ENCODE measurements at regions not wholly inside any gene's neighbourhood (a gene's known extent, or its start where the extent isn't known, plus 50 kb on each side); places are given as distances from the start of the nearest gene placed in this dataset.
A peak's percentile ranks its signal among the peaks of the same experiment; 100 is the strongest.
"Not testable (repeated sequence)": the region's sequence is repeated elsewhere in the genome, so short reads cannot be mapped to it uniquely, and the experiment has no call there.

DNA sequence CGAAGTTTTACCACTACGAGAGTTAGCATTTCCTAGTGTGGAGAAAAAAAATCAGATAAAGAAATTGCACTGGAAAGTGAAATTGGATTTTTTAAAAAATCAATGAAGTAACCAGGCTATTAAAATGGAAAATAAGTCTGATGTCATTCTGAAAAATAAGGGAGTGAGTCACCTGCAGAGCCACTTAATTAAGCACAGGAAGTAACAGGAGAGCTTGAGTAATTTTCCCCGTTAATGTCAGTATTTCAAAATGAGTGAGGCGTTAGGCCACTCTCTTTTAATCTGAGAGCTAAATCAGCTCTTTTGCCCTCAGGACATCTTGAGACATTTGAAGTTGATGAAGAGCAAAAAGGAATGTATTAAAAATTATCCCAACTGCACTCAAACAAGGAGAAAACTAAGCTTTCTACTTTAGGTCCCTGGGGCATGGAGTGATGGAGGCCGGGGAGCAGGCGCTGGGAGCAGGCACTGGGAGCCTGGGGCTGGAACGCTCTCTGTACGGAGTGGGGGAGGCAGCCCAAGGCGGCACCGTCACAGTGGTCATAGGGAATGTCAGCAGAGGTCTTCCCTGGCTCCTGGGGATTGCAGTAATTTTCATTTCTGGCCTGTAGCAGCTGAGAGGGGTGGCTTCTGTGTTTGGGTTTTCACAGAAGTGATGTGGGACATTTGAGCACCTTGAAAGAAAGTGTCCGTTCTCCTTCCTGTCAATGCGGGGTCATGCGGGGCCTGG is 194.6 kb downstream of the BCL2L11 start:
- not testable (repeated sequence) for DNase-seq (ENCODE audit: low read depth in 2 of 3, low spot score in 2 of 3)

DNA sequence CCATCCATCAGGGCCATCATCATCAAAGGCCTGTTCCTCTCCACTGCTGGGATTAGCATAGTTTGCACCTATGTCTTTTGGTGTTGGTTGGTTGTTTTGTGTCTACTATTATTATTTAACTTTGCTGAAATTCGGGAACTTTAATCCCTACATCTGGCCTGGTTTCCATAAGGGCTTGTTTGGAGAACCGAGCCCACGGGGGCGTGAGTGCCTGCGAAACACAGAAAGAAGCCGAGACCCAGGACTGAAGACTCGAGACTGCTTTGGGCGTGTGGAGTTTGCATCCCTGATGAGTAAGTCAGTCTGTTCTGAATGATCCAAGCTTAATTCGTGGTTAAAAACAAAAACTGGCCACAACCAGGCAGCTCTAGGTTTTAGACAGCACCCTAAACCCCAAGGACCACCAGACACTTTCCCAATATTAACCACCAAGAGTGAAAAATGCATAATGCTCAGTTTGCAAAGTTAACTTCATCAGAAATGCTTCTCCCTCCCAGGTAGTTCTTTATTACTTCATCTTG is 195.6 kb downstream of the BCL2L11 start:
- DNase-seq (ENCODE audit: low read depth in 2 of 3, low spot score in 2 of 3): not testable (repeated sequence)

DNA sequence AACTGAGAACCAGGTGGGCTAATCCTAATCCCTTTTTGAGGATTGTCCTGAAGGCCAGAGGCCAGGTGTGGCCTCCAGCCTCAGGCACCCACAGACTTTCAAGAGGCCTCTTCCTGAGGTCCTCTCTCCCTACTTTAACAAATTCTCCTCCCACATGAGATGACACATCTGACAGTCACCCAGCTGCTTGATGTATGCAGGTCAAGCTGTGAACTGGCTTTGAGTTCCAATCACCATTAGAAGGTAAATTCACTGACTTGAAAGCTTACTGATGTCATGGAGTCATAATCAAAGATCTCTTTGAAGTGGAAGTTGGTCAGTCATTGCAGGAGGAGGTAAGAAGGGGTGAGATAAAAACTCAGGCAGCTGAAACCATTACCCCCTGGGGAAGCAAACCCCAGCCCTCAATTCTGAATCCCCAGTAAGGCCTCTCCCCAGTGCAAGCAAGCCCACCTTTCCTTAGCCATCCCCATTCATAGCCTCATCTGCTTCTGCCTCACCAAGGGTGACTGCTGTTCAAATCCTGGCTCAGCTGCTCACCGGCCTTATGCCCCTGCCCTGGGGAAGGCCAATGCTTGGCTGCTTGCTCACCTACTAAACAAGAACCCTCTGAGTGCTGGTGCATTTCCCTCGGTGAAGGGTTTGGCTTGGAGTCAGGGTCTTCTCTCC is 196.3 kb downstream of the BCL2L11 start:
- not testable (repeated sequence) for DNase-seq (ENCODE audit: low read depth in 2 of 3, low spot score in 2 of 3)

DNA sequence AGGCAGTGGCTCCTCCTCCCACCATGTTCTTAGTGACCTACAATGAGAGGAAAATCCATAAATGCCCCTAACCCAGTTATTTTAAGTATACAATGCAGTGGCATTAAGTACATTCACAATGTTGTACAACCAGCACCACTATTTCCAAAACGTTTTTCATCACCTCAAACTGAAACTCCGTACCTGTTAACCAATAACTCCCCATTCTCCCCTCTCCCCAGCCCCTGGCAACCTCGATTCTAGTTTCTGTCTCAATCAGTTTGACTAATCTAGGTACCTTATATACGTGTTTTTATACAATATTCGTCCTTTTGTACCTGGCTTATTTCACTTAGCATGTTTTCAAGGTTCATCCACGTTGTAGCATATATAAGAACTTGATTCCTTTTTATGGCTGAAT is 198.8 kb downstream of the BCL2L11 start:
- DNase-seq (ENCODE audit: low read depth in 2 of 3, low spot score in 2 of 3): not testable (repeated sequence)

DNA sequence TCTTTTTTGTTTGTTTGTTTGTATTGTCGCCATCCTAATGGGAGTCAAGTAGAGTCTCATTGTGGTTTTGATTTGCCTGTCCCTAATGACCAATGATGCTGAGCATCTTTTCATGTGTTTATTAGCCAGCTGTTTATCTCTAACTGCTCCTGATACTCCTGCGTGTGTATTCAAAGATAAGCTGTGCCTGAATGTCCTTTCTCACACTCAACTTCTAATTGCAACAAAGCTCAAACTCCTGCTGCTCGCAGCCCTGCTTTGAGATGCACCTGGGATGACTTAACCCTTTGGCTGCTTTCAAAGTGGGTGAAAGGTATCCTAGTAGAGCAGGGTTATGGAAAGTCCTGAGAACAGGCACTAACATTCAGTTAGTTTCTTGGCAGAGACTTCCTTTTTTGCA is 199.6 kb downstream of the BCL2L11 start:
- peak in 1 of 3 donors; percentile 8 for DNase-seq (ENCODE audit: low read depth in 2 of 3, low spot score in 2 of 3)

DNA sequence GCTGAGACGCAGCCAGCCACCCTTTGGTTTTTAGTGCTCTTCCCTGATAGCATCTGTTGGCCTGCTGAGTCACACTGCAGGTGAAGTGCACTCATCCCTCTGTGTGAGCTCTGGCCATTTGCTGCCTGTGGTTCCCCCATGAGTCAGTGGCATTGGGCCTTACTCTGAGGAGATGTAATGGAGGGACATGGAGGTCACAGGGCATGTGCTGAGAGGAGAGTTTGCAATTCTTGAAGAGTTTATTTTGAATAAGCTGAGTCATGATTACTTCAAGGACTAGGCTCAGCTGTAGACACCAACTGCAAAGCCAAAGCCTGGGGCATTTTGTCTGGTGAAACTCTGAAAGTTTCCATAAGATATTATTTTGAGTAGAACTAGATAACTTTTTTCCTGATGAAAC is 200.3 kb downstream of the BCL2L11 start:
- DNase-seq (ENCODE audit: low read depth in 2 of 3, low spot score in 2 of 3): peak in 1 of 3 donors; percentile 23

DNA sequence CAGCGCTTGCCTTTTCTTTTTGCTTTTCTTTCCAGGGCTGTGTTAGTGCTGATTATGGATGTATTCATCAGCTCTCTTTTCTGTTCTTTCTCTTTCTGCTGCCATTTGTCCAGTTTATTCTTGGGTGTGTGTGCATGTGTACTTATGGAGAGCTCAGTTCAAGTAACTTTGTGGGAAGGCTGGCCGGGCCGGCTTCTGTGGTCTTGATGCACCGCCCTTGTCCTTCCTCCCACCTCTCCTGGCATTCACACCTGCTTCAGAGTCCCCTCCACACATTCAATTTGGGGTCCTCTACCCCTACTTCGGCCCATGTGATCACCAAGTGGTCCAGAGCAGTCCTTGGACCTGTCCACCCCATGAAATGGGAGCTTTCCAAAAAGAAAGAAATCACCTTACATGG is 202.7 kb downstream of the BCL2L11 start:
- DNase-seq (ENCODE audit: low read depth in 2 of 3, low spot score in 2 of 3): not testable (repeated sequence)

DNA sequence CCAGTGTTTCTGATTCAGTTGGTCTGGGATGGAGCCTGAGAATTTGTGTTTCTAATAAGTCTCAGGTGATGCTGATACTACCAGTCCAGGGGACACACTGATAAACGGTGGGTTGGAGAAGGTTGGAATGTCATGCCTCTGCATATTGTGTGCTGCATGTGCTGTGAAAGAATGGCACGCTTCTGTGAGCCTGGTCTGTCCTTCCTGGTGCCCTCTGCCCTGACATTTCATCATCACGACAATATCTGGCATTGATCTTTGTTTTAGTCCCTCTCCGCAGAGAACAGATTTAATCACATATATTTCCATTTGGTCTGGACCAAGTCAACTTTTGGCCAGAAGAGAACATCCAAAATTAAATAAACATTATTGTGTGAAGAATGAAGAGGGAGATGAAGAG is 207.0 kb downstream of the BCL2L11 start:
- not testable (repeated sequence) for DNase-seq (ENCODE audit: low read depth in 2 of 3, low spot score in 2 of 3)

DNA sequence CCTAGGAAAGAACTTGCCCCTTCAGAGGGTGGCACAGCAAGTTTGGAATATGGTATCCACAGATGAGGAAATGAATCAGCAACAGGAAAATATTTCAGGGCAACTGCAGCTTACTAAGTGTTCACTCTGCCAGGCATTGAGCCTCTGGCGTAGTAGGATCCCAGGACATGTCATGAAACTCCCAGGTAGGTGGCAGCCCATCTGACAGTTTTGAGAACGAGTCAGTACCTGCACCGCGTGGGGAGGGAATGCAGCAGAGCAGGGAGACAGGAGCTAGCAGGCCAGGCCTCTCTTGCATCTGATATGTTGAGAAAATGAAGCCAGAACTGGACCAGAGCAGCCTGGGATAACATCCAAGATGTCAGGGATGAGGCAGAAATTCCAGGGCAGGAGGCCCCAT is 208.6 kb downstream of the BCL2L11 start:
- not testable (repeated sequence) for DNase-seq (ENCODE audit: low read depth in 2 of 3, low spot score in 2 of 3)

DNA sequence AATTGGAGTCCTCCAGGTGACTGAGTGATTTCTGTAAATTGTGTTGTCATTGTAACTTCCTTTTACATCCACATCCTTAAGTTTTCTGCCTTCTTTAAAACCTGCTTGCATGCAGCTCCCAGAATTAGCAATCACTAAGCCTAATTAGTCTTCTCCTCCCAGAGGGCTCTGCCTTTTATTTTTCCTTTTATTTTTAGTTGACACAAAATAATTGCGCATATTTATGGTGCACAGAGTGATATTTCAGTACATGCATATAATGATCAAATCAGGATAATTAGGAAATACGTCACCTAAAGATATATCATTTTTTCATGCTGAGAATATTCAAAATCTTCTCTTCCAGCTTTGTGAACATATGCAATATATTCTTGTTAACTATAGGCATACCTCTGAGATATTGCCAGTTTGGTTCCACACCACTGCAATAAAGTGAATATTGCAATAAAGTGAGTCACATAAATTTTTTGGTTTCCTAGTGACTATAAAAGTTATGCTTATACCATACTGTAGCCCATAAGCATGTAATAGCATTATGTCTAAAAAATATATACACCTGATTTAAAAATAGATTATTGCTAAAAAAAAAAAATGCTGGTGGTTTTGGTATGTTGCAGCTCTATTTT is 210.5 kb downstream of the BCL2L11 start:
- DNase-seq (ENCODE audit: low read depth in 2 of 3, low spot score in 2 of 3): not testable (repeated sequence)

DNA sequence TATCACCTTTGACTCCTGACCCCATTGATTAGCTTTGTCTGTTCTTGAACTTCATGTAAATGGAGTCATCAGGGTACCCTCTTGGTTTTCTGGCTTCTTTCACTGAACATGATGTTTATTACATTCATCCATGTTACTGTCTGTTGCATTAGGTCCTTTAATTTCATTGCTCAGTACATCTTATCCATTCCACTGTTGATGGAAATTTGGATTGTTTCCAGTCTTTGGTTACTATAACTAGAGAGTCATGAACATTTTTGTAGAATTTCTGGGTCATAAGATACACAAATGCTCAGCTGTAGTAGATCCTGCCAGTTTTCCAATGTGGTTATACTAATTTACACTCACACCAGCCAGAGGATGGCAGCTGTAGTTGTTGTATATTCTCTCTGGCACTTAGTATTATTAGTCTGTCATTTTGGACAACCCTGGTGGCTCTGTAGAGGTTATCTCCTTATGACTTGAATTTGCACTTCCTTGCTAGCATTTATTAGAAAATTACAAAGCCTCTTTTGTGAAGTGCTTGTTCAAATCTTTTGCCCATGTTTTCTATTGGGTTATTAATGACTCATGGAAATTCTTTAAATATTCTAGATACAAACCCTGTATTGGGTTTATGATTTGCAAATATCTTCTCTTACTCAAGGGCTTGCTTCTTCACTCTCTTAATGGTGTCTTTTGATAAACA is 214.7 kb downstream of the BCL2L11 start:
- DNase-seq (ENCODE audit: low read depth in 2 of 3, low spot score in 2 of 3): not testable (repeated sequence)

DNA sequence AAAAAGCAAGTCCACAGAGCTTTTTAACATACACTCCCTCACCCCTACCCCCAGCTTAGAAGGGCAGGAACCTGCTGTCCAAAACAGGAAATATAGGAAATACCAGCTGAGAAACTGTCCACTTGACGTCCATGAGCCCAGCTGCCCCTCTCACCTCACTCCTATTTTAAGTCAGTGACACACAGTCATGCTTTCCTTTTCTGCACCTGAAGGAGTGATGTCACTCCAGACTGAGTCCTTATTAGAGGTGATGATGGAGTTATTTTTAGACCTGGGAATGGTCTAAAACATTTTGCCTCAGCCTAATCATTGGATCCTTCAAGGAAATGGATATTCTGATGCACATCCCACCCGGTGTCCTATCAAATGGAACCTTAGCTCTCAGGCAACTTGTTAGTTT is 217.8 kb downstream of the BCL2L11 start:
- not testable (repeated sequence) for DNase-seq (ENCODE audit: low read depth in 2 of 3, low spot score in 2 of 3)

DNA sequence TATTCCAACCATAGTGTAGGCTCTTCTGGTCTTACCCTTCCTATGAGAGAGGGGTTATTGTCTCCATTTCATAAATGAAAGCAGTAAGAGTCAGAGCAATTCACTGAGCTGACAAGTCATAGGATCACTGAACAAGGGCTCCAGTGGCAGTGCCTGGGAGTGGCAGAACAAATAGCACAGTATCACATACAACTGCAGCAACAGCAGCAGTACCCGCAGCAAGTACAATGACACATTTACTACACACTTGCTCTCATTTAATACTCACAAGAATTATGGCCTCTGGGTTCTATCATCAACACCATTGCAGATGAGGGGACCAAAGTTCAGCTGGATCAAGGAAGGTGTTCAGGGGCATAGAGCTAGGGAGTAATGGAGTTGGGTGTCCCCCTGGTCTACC is 218.8 kb downstream of the BCL2L11 start:
- not testable (repeated sequence) for DNase-seq (ENCODE audit: low read depth in 2 of 3, low spot score in 2 of 3)

DNA sequence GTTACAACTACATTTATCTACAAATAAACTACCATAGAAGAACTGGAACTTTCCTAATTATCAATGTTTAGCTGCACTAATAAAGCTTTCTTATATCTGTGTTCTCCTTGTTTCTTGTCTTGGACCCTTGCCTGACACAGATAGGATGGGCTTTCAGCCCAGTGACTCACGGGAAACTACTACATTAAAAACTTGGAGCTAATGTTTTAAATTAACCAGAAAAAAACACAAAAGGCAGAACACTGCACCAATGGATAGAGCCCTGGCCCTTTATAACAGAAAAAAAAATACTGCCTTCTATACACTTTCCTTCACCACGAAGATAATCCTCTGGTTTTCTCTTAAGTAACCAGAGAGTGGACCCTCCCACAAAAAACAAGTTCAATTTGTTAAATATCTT is 223.9 kb downstream of the BCL2L11 start:
- DNase-seq (ENCODE audit: low read depth in 2 of 3, low spot score in 2 of 3): not testable (repeated sequence)

DNA sequence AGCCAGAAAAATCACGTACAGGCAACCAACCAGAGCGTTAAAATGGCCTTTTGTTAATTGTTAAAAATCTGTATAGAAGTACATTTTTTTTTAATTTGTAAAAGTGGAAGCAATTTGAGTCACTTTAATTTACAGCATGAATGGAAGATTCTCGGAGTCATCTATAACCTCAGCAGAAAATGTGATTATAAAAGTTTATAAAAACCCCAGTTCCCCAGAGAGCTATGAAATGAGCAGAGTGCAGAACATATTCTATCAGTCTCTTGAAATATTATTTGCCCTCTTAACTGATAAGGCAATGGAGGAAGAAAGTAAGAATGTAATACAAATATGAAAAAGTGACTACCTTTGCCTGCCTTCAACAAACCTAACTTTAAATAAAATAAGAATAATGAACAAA is 224.7 kb downstream of the BCL2L11 start:
- DNase-seq (ENCODE audit: low read depth in 2 of 3, low spot score in 2 of 3): not testable (repeated sequence)

DNA sequence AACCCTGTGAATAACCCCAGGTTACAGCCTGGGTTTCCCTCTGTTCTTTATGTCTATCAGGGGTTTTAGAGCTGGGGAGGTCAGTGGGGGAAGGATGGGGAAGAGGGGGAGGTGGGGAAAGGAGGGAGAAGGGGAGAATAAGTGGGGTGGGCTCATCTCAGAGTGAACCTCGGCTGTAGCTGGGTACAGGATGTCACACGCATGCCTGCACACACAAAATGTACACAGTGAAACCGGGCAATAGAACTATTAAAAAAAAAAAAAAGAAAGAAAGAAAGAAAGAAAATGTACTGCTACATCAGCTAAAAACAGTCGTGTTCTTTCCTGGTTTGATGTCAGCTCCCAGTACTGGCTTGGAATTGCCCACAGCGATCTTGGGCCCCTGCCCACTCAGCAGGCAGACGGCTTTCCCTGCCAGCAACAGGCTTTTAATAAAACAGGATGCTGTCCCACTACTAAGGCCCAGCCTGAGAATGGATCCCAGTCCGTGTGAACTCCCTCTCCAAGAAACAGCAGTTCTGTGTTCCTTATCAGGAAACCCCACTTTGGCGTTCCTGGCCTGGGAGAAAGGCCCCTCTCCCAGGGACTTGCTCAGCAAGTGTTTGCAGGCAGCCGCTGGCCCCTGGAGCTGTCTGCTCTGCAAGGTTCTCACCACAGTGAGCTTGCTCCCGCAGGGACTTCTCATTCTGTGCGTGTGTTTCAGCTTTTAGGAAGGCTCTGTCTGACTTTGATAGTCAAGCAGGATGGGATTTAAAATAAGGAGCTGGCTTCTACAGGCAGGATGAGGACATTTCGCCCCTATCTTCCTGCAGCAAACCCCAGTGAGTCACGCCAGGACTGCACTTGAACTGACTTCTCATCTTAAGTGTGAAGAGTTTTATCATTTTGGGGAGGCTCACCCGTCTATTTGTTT is 225.6 kb downstream of the BCL2L11 start:
- DNase-seq (ENCODE audit: low read depth in 2 of 3, low spot score in 2 of 3): not testable (repeated sequence)

DNA sequence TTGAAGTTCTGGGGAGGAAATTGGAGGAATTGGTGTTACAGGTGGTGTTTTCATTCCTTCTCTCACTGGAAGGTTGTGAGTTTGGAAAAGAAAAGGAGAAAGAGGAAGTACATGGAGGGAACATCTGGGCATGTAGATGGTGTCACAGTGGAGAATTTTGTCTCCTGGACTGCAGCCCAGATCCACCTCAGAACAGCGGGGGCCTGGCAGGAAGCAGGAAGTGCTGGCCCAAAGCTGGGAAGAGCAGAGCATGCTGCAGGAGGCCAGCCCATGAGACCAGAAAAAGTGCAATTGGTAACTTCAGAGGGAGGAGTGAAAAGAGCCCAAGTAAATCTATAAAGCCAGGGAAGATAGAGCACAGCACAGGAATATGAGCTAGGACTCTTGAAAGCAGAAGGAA is 227.0 kb downstream of the BCL2L11 start:
- DNase-seq (ENCODE audit: low read depth in 2 of 3, low spot score in 2 of 3): not testable (repeated sequence)

DNA sequence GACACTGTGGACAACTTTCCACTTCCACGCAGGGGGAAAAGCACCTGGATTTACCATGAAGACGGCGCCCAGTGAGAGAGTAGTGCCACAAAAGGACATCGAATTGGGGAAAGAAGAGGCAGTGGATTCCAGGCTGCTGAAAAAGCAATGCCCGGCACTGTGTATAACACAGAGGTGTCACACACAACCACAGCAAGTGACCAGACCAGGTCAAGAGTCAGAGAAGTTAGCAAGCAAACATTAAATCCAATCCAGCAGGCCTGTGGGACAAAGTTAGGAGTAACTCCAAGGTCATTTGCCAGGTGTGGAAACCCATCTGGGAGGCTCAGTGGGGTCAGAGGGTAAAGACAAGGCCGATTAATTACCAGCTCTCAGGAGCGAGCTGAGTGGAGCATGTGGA is 227.6 kb downstream of the BCL2L11 start:
- not testable (repeated sequence) for DNase-seq (ENCODE audit: low read depth in 2 of 3, low spot score in 2 of 3)

DNA sequence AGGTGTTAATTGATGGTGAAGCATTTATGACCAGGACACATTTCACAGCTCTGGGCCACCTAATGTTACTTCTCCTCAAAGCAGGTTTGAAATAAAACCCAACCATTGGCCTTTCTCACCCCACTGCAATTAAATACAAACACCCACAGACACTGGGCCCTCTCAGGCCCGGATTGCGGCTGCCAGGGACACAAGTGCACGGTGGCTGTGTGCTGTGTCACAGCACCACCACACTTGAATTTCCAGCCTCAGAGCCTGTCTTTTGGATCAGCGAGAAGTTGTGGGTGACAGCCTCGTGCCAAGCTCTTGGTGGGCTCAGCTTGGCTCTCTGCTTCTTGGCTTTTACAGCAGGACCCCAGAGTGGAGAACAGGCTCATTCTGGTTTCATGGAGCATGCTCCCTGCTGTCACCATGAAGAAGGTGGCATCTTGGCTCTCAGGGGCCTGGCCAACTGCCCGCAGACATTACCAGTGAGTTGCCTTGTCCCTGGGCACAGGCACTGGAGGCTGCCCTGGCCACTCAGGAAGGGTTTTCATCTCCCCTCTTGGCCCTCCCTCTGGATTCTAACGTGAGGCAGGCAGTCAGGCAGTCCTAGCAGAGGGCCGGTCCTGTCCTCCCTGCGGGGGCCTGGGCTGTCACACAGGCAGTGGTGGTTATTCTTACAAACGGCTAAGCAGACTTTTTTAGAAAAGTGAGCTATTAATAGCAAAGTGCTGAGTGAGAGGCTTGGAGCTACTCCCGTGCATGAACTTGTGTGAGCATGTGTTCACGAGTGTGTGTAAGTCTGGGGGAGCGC is 234.5 kb downstream of the BCL2L11 start:
- DNase-seq (ENCODE audit: low read depth in 2 of 3, low spot score in 2 of 3): peak in 1 of 3 donors; percentile 0

All from hematopoietic multipotent progenitor cell (in vitro differentiated cells).